Colonic mucosa (tissue), 4 donors: ENCODE measurements at regions not wholly inside any gene's neighbourhood (a gene's known extent, or its start where the extent isn't known, plus 50 kb on each side); places are given as distances from the start of the nearest gene placed in this dataset.

Experiments used
- DNase-seq: peaks from one replicate; pipeline ENCODE4 v3.0.0-alpha.2; 2020
- H3K27ac ChIP-seq: fragments of 200-600 bp; one replicate; pipeline ENCODE4 v1.8.0; 2021
- H3K27me3 ChIP-seq: fragments of 200-600 bp; one replicate; pipeline ENCODE4 v1.8.0; 2021
- H3K36me3 ChIP-seq: fragments of 200-600 bp; one replicate; pipeline ENCODE4 v1.8.0; 2021
- H3K4me1 ChIP-seq: fragments of 200-600 bp; one replicate; pipeline ENCODE4 v1.8.0; 2021; ENCODE audit warnings: mild to moderate bottlenecking
- H3K4me3 ChIP-seq: fragments of 200-600 bp; one replicate; pipeline ENCODE4 v1.8.0; 2021
- H3K9ac ChIP-seq, 2 donors: one replicate each; pipeline ENCODE4 v1.7.0; 2013; ENCODE audit warnings: control low read depth in 2 of 2, low read depth in 2 of 2, low read length in 2 of 2
- H3K9me3 ChIP-seq: fragments of 200-600 bp; one replicate; pipeline ENCODE4 v1.8.0; 2021
- intact Hi-C: fragments of 100-400 bp; cut with DNase I; formaldehyde crosslinking; loops from one replicate; pipeline ENCODE4 v1.14.1; 2022
- TF ChIP-seq, protein P1 (sequence below): fragments of 200-600 bp; IDR thresholded peaks from one replicate; pipeline ENCODE4 v1.8.0; 2022; ENCODE audit warnings: antibody characterized with exemption, mild to moderate bottlenecking
- donor health status: healthy.
- donor health status: DM: no; HTN: no; CAD: no.
- donor health status: DM: no; HTN: no; CAD: no.

DNA sequence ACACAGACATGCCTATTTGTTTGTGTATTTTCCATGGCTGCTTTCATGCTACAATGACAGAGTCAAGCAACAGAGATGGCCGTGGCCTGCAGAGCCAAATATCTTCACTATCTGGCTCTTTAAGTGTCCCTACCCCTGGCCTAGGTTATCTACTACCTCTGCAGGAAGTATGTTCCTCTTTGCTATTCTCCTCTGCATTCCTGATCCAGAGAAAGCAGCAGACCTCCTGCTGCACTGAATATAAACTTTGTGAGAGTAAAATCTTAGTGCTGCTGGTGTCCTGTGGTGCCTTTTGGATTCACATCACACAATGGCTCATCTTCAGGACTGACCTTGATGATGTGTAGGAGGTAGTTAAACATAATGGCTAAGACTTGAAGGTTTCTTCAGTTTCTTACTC is 233.4 kb downstream of the IPO8 start:
- Histone ChIP-seq H3K27me3 (no peaks in the 10 kb centered on the region), H3K4me3 (no peak overlapping the region), H3K27ac (no peak overlapping the region), H3K9ac (no peak overlapping the region), H3K4me1 (no peaks in the 10 kb centered on the region), H3K36me3 (no peaks in the 10 kb centered on the region), H3K9me3 (no peaks in the 10 kb centered on the region)
- intact Hi-C loops = no loop called here
- TF ChIP-seq, protein P1, sequence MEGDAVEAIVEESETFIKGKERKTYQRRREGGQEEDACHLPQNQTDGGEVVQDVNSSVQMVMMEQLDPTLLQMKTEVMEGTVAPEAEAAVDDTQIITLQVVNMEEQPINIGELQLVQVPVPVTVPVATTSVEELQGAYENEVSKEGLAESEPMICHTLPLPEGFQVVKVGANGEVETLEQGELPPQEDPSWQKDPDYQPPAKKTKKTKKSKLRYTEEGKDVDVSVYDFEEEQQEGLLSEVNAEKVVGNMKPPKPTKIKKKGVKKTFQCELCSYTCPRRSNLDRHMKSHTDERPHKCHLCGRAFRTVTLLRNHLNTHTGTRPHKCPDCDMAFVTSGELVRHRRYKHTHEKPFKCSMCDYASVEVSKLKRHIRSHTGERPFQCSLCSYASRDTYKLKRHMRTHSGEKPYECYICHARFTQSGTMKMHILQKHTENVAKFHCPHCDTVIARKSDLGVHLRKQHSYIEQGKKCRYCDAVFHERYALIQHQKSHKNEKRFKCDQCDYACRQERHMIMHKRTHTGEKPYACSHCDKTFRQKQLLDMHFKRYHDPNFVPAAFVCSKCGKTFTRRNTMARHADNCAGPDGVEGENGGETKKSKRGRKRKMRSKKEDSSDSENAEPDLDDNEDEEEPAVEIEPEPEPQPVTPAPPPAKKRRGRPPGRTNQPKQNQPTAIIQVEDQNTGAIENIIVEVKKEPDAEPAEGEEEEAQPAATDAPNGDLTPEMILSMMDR = no peak
- no peak for DNase-seq

DNA sequence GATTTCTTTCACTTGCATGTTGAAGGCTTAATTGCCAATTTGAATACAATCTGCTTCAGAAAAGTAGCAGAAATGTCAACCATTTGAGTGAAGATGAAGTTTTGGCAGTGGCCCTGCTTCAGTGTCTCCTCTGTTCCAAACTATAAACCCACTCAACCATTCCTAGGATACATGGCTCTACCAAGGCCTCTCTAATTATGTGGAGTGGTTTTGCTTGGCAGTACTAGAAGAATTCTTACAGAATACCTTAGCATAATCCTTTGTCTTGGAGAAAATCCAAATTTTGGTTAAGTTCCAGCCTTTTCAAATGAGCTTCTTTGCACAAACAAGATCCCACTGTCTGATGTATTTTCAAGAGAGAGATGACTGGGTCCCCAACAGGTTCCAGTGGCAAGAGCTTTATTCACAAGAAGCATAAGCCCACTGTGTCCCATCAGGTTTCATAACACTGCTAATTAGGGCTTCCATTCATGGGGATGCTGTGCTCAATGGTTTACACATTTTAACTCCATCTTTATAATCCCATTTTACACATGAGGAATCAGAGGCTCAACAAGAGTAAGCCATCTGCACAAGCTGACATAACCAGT is 234.5 kb downstream of the IPO8 start:
- no peak overlapping the region for H3K27ac ChIP-seq
- no peaks in the 10 kb centered on the region for H3K9me3 ChIP-seq
- no peak overlapping the region for H3K9ac ChIP-seq
- intact Hi-C loops = no loop called here
- no peak for DNase-seq
- H3K4me1 ChIP-seq = no peaks in the 10 kb centered on the region
- H3K27me3 ChIP-seq = no peaks in the 10 kb centered on the region
- TF ChIP-seq, protein P1 = no peak
- no peaks in the 10 kb centered on the region for H3K36me3 ChIP-seq
- H3K4me3 ChIP-seq = no peak overlapping the region

DNA sequence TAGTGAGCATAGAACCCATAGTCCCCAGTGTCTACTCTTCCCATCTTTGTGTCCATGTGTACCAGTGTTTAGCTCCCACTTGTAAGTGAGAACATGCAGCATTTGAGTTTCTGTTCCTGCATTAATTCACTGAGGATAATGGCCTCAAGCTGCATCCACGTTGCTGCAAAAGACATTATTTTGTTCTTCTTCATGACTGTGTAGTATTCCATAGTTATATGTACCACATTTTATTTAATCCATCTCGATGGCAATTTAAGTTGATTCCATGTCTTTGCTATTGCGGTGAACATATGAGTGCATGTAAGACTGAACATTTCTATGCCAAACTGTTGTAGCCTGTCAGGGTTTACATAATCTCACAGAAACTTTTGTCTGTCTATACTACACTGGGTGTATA is 237.2 kb downstream of the IPO8 start:
- no peak overlapping the region for H3K4me3 ChIP-seq
- no peaks in the 10 kb centered on the region for H3K36me3 ChIP-seq
- no peak overlapping the region for H3K27ac ChIP-seq
- TF ChIP-seq, protein P1 = no peak
- H3K4me1 ChIP-seq = no peaks in the 10 kb centered on the region
- H3K9ac ChIP-seq = no peak overlapping the region
- intact Hi-C loops = no loop called here
- DNase-seq = no peak
- no peaks in the 10 kb centered on the region for H3K27me3 ChIP-seq
- H3K9me3 ChIP-seq = no peaks in the 10 kb centered on the region

DNA sequence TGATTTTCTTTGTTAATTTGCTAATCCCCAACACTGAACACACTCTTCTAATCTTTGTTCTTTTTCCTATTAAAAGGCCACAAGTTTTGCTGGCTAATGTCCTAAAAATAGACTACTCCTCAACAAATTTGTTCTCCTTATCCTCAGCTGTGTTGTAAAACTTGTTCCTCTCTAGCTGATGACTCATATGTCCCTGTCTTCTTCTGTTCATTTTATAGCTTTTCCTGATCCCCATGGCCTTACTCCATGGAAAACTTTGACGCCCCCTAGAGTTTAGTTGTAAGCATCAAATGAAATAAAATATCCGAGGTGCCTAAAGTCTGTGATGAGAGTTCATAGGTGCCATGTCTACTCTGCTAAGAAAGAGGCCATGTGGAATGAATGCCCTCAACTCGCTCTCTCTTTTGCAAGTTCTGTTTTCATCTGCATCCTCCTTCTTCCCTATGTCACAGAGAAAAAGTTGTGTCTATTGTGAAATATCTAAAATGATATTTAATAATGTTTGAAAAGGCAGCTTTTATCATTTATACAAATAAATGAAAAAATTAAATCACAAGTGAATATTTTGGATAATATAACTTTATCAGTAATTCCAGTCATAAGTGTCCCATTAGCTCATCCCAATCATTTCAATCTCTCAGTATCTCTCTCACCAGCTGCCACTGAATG is 237.9 kb downstream of the IPO8 start:
- H3K27me3 ChIP-seq = no peaks in the 10 kb centered on the region
- H3K27ac ChIP-seq = no peak overlapping the region
- TF ChIP-seq, protein P1 = no peak
- no peaks in the 10 kb centered on the region for H3K4me1 ChIP-seq
- DNase-seq = no peak
- intact Hi-C loops = no loop called here
- no peak overlapping the region for H3K4me3 ChIP-seq
- H3K36me3 ChIP-seq = no peaks in the 10 kb centered on the region
- H3K9me3 ChIP-seq = no peaks in the 10 kb centered on the region
- no peak overlapping the region for H3K9ac ChIP-seq

DNA sequence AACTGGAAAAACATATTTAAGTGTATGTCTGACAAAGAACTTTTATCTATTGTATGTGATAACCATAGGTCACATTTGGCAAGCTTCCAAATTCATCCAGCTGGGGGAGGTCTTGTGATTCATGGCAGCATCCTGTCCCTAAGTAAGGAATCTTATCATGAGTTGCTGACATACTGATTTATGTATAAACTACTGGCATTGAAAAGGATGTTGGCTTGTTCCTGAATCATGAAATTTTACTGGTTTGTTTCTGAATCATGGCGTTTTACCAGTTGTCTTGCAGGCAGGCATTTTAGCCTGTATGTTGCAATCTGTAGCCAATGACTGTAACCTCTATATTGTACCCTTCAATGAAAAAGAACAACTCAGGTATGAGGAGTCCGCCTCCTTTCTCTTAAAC is 244.8 kb downstream of the IPO8 start:
- Histone ChIP-seq H3K9me3 (no peaks in the 10 kb centered on the region), H3K27ac (no peak overlapping the region), H3K4me3 (no peak overlapping the region), H3K27me3 (no peaks in the 10 kb centered on the region), H3K9ac (no peak overlapping the region), H3K4me1 (no peaks in the 10 kb centered on the region), H3K36me3 (no peaks in the 10 kb centered on the region)
- TF ChIP-seq, protein P1 = no peak
- no peak for DNase-seq
- intact Hi-C loops = no loop called here
